ENCODE measurements at regions not wholly inside any gene's neighbourhood (a gene's known extent, or its start where the extent isn't known, plus 50 kb on each side); places are given as distances from the start of the nearest gene placed in this dataset.

GRCh38 chr16:10242916-10243315, 60.7 kb upstream of the GRIN2A start:
- Histone ChIP-seq H3K27ac (no peak overlapping the region), H3K79me2 (ENCODE audit: insufficient read depth) (no peaks in the 10 kb centered on the region), H3K9me3 (ENCODE audit: low read depth) (no peaks in the 10 kb centered on the region), H3K4me3 (no peak overlapping the region), H3K36me3 (ENCODE audit: low read depth) (no peaks in the 10 kb centered on the region), H3K4me2 (ENCODE audit: unreplicated experiment) (no peak overlapping the region), H3F3A (ENCODE audit: insufficient read depth) (no peaks in the 10 kb centered on the region), H3K9ac (no peak overlapping the region), H4K20me1 (ENCODE audit: insufficient read depth) (no peaks in the 10 kb centered on the region), H3K9me2 (ENCODE audit: insufficient read depth) (no peaks in the 10 kb centered on the region), H3K27me3 (replicated peaks; ENCODE audit: insufficient read depth) (no peaks in the 10 kb centered on the region), H2AFZ (no peak overlapping the region), H3K4me1 (ENCODE audit: insufficient read depth) (no peaks in the 10 kb centered on the region)
- in situ Hi-C loops (cut with MboI), result no loop called here
- TF ChIP-seq EZH2phosphoT487 (IDR thresholded peaks at IDR 0.05; ENCODE audit: insufficient read depth, low read depth), result no peak
- no peak for TF ChIP-seq EZH2 (IDR thresholded peaks at IDR 0.05; ENCODE audit: insufficient read depth, poor library complexity, severe bottlenecking)
- WGBS, 2 experiments (ENCODE audit: low coverage in 1 of 2, low lambda C conversion rate in 2 of 2, missing lambda C conversion rate in 2 of 2), result 43% methylated on average over 6 of the region's 6 CpGs
- no peak for DNase-seq

DNA sequence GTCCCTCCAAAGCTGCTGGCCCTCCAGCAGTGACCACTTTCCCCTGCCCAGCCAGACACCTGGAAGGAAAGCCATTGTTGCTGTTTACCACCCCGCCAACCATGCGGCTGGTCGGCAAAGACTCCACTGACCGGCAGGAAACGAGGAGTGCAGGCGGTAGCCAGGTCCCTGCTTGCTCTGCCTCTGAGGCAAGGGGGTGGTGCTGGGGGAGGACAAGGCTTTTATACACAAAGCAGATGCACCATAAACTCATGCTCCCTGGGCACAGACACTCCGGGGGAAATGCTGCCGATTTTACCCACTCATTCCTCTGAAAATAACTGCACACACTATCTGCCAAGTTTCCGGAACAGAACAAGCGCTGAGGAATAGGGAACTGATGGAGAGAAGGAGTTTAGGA, 62.8 kb upstream of the GRIN2A start:
- H3K9ac ChIP-seq, result no peak overlapping the region
- H4K20me1 ChIP-seq (ENCODE audit: insufficient read depth), result no peaks in the 10 kb centered on the region
- H3F3A ChIP-seq (ENCODE audit: insufficient read depth), result no peaks in the 10 kb centered on the region
- no peaks in the 10 kb centered on the region for H3K4me1 ChIP-seq (ENCODE audit: insufficient read depth)
- H3K4me2 ChIP-seq (ENCODE audit: unreplicated experiment), result no peak overlapping the region
- DNase-seq, result no peak
- in situ Hi-C loops (cut with MboI), result no loop called here
- no peaks in the 10 kb centered on the region for H3K9me2 ChIP-seq (ENCODE audit: insufficient read depth)
- no peak overlapping the region for H2AFZ ChIP-seq
- TF ChIP-seq EZH2phosphoT487 (IDR thresholded peaks at IDR 0.05; ENCODE audit: insufficient read depth, low read depth) (no peak), EZH2 (IDR thresholded peaks at IDR 0.05; ENCODE audit: insufficient read depth, poor library complexity, severe bottlenecking) (no peak)
- H3K27me3 ChIP-seq (replicated peaks; ENCODE audit: insufficient read depth), result no peaks in the 10 kb centered on the region
- no peaks in the 10 kb centered on the region for H3K79me2 ChIP-seq (ENCODE audit: insufficient read depth)
- H3K27ac ChIP-seq, result no peak overlapping the region
- no peaks in the 10 kb centered on the region for H3K36me3 ChIP-seq (ENCODE audit: low read depth)
- WGBS, 2 experiments (ENCODE audit: low coverage in 1 of 2, low lambda C conversion rate in 2 of 2, missing lambda C conversion rate in 2 of 2), result 30 to 32% methylated on average over 10 of the region's 10 CpGs
- H3K9me3 ChIP-seq (ENCODE audit: low read depth), result no peaks in the 10 kb centered on the region
- H3K4me3 ChIP-seq, result no peak overlapping the region

GRCh38 chr16:10250137-10250828, 68.1 kb upstream of the GRIN2A start:
- H3K9me3 ChIP-seq (ENCODE audit: low read depth), result no peaks in the 10 kb centered on the region
- no peaks in the 10 kb centered on the region for H4K20me1 ChIP-seq (ENCODE audit: insufficient read depth)
- H3K9ac ChIP-seq, result no peak overlapping the region
- H3K9me2 ChIP-seq (ENCODE audit: insufficient read depth), result no peaks in the 10 kb centered on the region
- H3K79me2 ChIP-seq (ENCODE audit: insufficient read depth), result no peaks in the 10 kb centered on the region
- H3K27ac ChIP-seq, result no peak overlapping the region
- H3K4me1 ChIP-seq (ENCODE audit: insufficient read depth), result no peaks in the 10 kb centered on the region
- H3F3A ChIP-seq (ENCODE audit: insufficient read depth), result no peaks in the 10 kb centered on the region
- TF ChIP-seq EZH2 (IDR thresholded peaks at IDR 0.05; ENCODE audit: insufficient read depth, poor library complexity, severe bottlenecking), result no peak
- no peak for TF ChIP-seq EZH2phosphoT487 (IDR thresholded peaks at IDR 0.05; ENCODE audit: insufficient read depth, low read depth)
- no peaks in the 10 kb centered on the region for H3K36me3 ChIP-seq (ENCODE audit: low read depth)
- 30 to 31% methylated on average over 12 of the region's 12 CpGs for WGBS, 2 experiments (ENCODE audit: low coverage in 1 of 2, low lambda C conversion rate in 2 of 2, missing lambda C conversion rate in 2 of 2)
- in situ Hi-C loops (cut with MboI), result loop anchor here (25.0 kb wide), 2 partner anchors 237 to 662 kb away; no protein-coding TSS in a partner anchor
- no peak overlapping the region for H3K4me3 ChIP-seq
- H3K27me3 ChIP-seq (replicated peaks; ENCODE audit: insufficient read depth), result no peaks in the 10 kb centered on the region
- H3K4me2 ChIP-seq (ENCODE audit: unreplicated experiment), result no peak overlapping the region
- no peak for DNase-seq
- H2AFZ ChIP-seq, result no peak overlapping the region

- TF ChIP-seq EZH2phosphoT487 (IDR thresholded peaks at IDR 0.05; ENCODE audit: insufficient read depth, low read depth) (no peak), EZH2 (IDR thresholded peaks at IDR 0.05; ENCODE audit: insufficient read depth, poor library complexity, severe bottlenecking) (no peak)
Measured at GRCh38 chr16:10252155-10252554, 69.9 kb upstream of the GRIN2A start.

More at GRCh38 chr16:10252155-10252554, 69.9 kb upstream of the GRIN2A start:
- Histone ChIP-seq H3K4me1 (ENCODE audit: insufficient read depth) (no peaks in the 10 kb centered on the region), H2AFZ (no peak overlapping the region), H3K4me2 (ENCODE audit: unreplicated experiment) (no peak overlapping the region), H3K9me2 (ENCODE audit: insufficient read depth) (no peaks in the 10 kb centered on the region), H3K9me3 (ENCODE audit: low read depth) (no peaks in the 10 kb centered on the region), H3K36me3 (ENCODE audit: low read depth) (no peaks in the 10 kb centered on the region), H3K27me3 (replicated peaks; ENCODE audit: insufficient read depth) (no peaks in the 10 kb centered on the region), H3K4me3 (no peak overlapping the region), H3K9ac (no peak overlapping the region), H3F3A (ENCODE audit: insufficient read depth) (no peaks in the 10 kb centered on the region), H3K27ac (no peak overlapping the region), H4K20me1 (ENCODE audit: insufficient read depth) (no peaks in the 10 kb centered on the region), H3K79me2 (ENCODE audit: insufficient read depth) (no peaks in the 10 kb centered on the region)
- in situ Hi-C loops (cut with MboI), result loop anchor here (25.0 kb wide), 2 partner anchors 235 to 660 kb away; no protein-coding TSS in a partner anchor
- DNase-seq, result no peak
- 78% methylated on average over 20 to 31 of the region's 31 CpGs for WGBS, 2 experiments (ENCODE audit: low coverage in 1 of 2, low lambda C conversion rate in 2 of 2, missing lambda C conversion rate in 2 of 2)

All from GM23248 (cell line).